HG03025 (cell line): ENCODE measurements at regions not wholly inside any gene's neighbourhood (a gene's known extent, or its start where the extent isn't known, plus 50 kb on each side); places are given as distances from the start of the nearest gene placed in this dataset.

Experiments
- ATAC-seq: cut with Tn5 transposase; IDR thresholded peaks from one replicate; pipeline ENCODE4 v1.9.1; 2021; ENCODE audit warnings: mild to moderate bottlenecking, moderate library complexity; ENCODE audit not compliant: unreplicated experiment, low FRiP score

DNA sequence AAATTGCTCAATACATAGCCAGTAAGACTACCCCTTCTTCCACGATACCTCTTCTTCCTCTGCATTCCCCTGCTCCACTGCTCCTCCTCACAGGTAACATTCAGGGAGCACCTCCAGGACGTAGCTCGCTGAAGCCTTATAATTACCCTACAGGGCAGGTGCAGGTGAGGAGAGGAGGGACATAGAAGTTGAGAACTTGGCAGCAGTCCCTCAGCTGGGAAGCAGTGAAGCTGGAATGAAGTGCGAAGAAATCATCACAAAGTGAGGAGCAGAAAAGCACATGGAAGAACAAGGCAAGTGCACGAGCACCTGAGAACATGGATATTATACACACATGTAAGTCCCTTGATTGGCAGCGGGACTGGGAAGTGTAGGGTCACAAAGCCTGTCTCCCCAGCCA is 118.2 kb downstream of the HSD17B3 start:
- no peak for ATAC-seq

DNA sequence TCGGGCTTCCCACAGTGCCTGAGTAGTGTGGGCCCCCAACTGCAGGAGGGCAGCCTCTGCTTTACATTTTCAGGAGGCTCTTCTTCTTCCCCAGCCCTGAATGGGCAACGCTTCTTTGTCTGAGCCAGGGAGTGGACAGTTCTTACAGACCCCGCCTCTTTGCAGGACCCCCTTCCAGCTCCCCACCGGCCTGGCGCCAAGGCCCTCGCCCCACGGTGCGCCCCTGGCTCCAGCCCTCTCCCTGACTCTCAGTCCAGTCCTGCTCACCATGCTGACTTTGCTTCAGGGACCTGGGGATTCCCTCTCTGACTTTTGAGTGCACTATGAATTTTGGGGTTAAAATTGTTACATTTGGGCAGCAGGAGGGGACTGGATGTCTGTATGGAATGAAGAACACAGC is 123.8 kb downstream of the HSD17B3 start:
- ATAC-seq = no peak

DNA sequence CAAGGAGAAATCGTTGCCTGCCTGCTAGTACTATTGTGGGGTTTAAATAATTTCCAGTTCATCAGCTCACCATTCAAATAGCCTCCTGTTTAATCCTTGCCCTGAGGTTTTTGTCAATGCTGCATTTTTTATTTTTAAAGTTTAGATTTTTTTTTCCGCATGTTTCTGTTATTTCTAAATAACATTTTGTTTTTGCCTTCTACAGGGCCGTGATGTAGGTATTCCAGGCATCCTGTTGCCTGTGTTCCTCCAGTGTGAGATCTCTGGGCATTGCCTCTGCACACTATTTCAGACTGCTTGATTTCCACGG is 124.3 kb downstream of the HSD17B3 start:
- ATAC-seq = no peak

DNA sequence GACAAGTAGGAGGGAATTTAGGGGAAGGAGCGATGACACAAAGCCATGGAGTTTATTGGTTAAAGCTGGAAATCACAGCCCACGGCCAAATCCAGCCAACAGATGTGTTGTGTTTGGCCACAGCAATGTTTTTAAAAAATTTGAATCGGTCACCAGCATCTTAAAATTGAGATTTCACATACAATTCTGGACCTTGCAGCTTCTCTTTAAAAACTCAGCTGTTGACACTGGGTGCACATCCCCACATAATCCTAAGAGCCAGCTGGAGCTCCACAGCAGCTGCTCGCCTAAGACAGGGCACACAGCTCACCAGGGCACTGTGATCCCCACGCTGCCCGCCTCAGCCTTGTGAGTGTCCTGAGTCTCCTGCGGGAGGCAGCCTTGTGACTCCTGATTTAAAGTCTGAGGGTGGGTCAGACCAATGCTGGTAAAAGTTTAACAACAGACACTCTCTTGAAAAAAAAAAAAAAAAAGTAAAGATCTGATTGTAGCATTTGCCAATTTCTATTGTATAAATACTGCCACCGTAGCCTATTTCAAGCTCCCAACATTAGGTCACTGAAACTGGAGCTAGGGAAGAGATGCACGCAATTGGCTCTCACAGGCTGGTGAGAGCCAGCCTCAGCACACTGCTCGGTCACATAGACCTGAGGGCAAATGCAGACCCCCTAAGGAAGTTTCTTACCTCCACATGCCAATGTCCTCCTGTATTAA is 124.8 kb downstream of the HSD17B3 start:
- ATAC-seq = no peak

DNA sequence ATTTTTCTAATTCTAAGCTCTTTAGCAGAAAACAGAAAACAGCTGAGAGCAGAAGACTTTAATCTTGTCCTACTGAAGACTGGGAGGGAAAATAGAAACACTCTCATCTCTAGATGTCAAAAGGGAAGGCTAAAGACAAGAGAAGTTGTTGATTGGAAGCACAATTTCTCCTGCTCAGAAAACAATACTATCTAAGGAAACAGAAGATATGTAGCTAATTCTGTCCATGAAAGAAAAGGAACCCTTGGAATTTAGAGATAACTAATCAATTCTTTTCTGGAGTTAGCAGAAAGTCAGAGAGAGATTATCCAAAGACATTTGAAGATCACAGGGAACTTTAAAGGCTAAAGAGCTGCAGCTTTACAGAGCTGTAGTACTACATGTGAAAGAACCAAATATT is 126.2 kb downstream of the HSD17B3 start:
- no peak for ATAC-seq

DNA sequence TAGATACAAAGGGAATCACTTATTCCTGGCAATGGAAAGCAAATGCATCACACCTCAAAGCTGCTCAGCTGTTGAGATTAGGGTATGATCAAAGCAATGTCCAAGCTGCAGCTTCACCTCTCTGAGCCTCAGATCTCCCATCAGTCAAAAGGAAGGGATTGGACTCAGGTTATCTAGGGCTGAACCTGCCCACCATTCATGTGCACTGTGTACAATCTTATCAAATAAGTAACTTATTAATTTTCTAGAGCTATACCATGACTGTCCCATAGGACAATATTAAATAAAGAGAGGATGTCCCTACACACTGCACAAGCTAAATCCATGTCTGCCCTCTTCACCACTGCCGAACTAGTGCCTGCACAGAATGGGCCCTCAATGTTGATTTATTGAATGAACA is 127.0 kb downstream of the HSD17B3 start:
- no peak for ATAC-seq

DNA sequence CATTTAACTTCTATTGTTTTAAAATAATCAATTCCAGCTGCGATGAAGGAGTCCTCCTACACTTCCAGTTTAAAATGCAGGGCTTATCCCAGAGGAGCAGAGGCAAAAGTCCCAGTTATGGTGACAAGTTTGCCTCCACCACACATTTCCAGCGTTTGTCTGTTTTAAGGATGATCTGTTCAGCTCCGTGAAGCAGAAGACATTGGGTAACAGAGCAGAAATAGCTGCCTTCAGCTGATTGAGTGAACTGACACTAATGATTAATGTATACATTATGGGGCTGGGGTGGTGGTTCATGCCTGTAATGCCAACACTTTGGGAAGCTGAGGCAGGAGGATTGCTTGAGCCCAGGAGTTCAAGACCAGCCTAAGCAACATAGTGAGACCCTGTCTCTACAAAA is 127.6 kb downstream of the HSD17B3 start:
- ATAC-seq = no peak

DNA sequence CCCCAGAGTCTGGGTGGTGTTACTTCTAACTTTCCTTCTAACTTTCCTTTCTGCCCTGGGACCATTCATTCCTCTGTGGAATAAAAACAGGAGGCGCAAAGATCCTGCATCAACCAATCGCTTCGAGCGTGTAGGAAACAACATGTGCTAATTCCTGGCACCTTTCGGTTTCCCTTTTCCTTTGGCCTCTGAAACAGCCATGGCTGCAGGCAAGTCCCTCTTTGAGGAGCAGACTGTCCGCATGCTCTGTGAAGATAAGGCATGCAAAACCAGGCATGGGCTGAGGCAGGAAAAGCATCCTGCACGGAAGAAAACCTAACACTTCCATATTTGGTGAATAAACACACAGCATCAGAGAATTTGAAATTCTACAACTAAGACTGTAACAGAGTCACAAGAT is 128.3 kb downstream of the HSD17B3 start:
- no peak for ATAC-seq

DNA sequence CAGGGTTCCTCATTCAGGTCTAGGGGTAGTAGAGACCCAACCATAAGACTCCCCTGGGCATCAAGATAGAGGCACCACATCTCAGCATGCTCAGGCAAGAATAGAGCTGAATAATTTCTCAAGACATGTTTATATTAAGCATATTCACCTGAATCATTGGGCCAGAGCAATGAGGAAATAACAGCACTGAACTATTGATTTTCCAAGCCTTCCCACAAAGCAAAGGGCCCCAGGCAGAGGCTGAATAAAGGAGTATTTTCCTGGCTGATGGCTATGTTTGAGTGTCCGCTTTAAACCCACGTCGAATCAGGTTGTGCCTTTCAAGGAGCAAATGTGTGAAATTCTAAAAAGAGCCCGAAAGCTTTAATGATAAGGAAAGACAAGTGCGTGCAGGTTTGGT is 129.2 kb downstream of the HSD17B3 start:
- no peak for ATAC-seq

DNA sequence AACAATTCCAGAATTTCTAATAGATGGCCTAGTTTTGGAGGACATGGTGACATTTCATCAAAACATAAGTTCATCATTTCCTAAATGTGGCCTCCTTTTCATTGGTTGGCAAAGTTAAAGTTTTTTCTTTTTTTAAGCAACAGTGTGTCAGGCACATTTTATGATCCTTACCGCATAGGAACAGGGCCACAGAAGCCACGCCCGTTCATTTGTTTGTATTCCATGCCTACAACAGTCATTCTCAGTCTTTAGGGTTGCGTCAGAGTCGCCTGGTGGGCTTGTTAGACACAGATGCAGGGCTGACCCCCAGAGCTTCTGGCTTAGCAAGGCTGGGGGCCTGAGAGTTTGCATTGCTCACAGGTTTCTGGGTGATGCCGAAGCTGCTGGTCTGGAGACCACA is 130.2 kb downstream of the HSD17B3 start:
- ATAC-seq = no peak

DNA sequence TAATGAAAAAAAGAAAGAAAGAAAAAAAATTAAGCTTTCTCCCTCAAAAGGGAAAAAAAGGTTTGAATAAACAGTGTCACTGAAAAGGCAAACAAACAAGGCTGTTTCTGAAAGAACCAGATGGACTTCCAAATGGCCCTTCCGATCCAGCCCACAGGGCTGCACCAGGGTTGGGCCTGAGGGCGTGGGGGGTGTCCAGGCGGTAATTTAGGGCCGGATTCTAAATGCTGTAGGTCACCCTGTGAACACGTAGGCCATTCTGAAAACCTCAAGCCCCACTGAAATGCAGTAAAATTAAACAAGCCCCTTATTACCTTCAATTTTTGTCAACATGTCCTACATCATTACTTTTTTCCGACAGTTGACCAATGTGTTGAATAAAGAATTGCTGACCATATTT is 132.1 kb downstream of the HSD17B3 start:
- no peak for ATAC-seq

DNA sequence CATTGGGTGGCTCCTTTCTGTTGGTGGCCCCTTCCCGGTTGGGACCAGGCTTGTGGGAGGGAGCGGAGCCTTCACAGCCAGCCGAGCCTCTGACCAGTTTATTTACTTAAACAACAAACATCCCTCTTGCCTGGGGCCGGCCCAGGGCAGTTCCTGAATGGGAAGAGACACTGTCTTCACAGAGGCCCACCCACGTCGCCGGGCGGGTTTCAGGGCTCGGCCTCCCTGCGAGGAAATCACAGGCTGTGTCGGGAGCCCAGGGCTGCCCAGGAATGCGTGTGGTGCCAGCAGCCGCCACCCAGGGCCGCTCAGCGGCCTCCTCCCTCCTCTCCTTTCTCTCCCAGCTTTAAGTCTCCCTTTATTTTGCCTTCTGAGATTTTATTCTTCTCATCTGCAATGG is 132.5 kb downstream of the HSD17B3 start:
- no peak for ATAC-seq

DNA sequence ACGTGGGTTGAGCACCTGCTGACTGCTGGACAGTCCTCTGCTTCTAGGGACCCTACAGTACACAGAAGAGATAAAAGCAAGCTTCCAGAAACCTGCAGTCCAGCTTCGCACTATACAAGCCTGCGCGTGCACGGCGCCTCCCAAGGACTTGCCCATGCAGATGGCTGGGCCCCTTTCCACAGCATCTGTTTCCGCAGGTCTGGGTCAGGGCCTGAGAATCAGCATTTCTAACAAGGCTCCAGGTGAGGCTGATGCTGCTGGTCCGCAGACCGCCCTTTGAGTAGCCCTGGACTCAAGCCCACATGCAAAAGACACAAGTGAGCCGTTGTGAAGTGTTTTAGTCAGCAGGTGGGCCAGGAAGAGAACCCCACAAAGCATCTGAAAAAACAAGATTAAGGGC is 133.1 kb downstream of the HSD17B3 start:
- no peak for ATAC-seq

DNA sequence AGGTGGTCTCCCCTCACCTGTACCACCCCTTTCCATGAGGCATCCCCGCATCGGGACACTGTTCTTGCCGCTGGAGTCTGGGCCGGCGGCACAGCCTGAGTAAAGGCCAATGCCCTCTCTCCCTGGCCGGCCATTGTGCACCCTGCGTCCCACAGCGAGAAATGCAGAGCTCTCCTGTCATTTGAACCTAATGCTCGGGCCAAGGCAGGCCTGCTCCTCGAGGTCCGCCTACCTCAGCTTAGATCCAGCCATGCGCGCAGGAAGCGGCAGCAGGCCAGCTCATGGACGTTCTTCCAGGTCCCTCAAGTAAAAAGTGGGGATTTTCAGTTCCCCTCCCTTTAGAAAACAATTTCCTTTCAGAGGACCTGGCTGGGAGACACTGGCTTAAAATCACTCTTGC is 135.0 kb downstream of the HSD17B3 start:
- no peak for ATAC-seq

DNA sequence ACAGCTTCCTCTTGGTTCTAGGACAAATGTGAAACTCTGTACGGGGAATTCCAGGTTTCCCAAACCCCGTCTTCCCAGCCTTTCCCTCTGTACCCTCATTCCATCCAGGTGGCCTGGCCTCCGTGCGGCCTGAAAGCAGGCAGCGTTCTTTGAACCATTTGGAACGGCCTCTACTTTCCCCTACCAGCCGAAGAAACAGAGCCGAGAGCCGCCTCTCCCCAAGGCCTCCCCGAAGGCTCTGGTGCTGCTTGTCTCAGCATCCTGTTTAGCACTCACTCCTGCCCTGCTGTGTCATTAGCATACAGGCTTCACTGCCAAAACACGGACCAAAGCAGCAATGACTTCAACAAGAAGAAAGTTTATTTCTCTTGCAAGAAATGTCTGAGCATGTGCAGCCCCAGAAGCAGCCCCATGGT is 137.7 kb downstream of the HSD17B3 start:
- ATAC-seq = no peak

DNA sequence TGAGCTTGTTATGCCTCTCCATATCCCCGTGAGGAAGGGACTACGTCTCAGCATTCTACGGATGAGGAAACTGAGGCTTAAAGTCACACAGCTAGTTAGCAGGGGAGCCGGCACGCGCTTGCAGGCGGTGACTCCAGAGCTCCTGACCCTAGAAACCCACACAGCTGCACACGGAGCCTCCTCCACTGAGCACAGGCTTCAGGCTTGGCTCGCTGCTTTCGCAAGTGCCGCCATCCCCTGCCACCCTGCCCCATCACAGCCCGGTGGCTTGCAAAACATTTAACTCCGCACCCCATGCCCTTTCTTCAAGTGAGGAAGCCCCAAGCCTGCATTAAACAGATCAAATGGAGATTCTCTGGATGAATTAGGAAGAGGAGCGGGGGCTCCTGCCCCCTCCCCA is 138.3 kb downstream of the HSD17B3 start:
- ATAC-seq = no peak

DNA sequence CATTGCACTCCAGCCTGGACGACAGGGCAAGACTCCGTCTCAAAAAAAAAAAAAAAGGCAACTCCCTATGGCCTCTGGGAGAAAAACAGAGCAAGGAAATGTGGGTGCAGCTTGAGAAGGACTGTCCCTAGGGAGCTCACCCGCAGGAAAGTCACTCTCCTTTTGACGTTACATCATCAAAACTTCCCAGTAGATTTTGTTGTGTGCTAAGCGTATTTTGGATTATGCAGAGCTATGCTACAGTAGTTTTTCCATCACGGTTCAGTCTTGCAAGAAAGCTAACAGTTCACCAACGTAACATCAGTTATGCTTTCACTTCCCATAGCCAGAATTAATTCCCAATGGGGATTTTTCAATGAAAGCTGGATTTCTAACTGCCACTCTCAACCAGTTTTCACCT is 138.8 kb downstream of the HSD17B3 start:
- ATAC-seq = no peak

DNA sequence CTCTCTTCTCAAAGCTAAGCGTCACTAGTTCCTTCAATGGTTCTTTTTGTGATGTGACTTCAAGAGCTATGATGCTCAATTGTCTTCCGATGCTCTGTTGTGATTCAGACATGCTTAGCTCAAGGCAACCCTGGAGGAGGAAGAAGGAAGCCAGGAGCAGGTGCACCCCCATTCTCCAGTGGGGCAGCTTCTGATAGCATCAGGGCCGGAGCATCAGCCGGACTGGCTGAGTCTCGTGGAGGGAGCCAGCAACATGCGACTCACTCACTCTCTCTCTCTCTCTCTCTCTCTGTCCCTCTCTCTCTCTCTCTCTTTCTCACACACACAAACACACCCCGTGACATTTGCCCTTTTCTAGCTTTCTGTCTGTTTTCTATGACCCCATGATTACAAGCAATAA is 140.2 kb downstream of the HSD17B3 start:
- ATAC-seq = no peak

DNA sequence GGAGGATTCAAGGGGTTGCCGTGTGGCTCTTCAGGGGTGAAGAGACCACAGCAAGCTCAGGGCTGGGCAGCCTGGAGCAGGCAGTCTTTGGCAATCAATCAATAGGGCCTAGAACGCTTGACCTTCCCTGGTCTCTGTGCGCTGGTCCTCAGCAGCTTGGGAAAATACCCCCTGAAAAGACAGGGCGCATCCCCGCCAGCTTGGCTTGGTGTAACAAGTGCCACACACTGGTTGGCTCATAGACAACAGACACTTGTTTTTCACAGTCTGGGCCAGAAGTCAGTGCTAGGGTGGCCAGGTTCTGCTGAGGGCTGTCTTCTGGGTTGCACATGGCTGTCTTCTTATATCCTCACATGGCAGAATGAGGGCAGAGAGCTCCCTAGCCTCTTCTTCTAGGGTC is 141.1 kb downstream of the HSD17B3 start:
- no peak for ATAC-seq

DNA sequence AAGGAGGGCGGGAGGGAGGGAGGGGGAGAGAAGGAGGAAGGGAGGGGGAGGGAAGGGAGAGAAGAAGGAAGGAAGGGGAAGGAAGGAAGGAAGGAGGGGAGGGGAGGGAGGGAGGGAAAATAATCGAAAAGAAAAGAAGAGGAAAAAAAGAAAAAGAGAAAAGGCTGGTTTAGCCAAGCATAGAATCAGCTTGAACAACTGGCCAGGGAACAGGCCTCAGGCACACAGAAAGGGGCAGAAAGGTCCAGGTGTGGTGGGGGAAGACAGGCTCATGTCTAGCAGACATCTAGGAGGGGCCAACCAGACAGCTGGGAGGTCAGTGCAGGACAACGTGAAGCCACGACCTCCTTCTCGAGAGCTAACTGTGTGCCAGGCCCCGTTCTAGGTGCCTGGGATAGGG is 141.8 kb downstream of the HSD17B3 start:
- ATAC-seq = no peak

DNA sequence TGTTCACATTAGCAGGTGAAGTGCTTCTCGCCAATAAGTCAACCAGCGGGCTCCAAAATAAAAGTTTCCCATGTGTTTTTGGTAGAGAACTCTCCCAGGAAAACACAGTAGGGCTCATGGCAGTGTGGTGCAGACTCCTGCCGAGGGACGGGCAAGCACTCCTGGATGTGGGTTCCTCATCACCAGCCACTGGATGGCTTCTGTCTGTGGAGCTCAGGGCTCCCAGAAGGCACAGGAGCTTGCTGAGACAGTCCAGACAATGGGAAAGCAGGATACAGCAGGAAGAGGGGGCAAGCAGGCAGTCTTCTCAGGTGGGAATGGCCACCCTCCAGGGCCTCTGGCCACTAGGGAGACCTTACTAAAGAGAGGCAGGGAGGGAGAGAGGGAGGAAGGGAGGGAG is 142.4 kb downstream of the HSD17B3 start:
- no peak for ATAC-seq

DNA sequence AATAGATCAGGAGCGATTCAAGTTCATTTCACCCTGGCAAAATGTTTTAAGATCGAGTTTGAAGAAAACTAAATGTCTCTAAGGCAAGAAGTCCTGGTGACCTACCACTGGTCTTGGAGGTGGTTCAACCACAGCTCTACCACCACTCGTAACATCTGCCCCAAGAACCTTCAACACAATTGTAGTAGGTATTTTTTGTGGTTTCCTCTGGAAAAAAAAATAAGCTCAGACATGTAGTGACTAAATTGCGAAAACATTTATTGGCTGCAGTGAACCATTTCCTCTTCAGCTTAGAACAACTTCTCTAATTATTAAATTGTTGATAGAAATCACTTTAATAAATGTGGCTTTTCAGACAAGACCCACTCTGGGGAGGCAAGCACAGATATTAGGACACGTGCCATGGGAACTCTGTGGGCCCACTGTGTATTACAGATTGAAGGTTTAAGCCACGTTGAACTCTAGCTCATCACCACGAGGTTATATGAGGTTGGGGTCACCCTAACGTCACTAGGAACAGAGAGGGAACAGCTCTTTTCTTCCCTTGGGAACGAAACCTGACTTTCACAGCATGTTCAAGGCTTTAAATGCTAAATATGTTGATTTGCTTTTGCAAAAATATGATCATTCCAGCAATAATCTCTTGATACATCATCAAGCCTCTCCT is 142.9 kb downstream of the HSD17B3 start:
- no peak for ATAC-seq

DNA sequence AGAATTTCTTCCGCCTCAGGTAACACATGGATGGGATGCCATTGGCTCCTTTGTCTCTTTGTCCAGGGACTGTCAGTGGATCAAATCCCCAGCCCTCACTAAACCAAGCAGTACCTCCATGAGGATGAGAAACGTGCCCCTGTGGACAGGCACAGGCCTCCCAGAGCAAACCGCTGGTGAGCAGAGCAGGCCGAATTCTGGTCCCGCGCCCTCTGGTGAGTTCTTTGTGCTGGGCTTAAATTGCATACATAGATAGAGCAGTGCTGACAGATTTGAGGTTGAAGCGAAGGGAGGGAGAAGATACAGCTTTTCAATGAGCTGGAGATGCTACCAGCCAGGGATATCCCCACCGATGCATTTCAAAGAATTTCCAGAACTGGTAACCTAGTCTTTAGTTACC is 143.8 kb downstream of the HSD17B3 start:
- ATAC-seq = no peak
